Lung microvascular endothelial cell (primary cell): ENCODE measurements at regions not wholly inside any gene's neighbourhood (a gene's known extent, or its start where the extent isn't known, plus 50 kb on each side); places are given as distances from the start of the nearest gene placed in this dataset.
"Not testable (repeated sequence)": the region's sequence is repeated elsewhere in the genome, so short reads cannot be mapped to it uniquely, and the experiment has no call there.

Experiments
- DNase-seq, 2 donors: peaks; one replicate each; pipeline versions ENCODE4 v3.0.0 to v3.0.0-alpha.2; 2010; ENCODE audit warnings: low read depth in 2 of 2

DNA sequence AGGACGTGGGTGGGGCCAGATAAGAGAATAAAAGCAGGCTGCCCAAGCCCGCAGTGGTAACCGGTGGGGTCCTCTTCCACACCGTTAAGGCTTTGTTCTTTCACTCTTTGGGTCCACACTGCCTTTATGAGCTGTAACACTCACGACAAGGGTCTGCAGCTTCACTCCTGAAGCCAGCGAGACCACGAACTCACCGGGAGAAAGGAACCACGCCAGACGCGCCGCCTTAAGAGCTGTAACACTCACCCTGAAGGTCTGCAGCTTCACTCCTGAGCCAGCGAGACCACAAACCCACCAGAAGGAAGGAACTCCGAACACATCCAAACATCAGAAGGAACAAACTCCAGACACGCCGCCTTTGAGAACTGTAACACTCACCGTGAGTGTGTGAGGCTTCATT lies 203.9 kb upstream of the HNRNPA3 start:
- not testable (repeated sequence) for DNase-seq

DNA sequence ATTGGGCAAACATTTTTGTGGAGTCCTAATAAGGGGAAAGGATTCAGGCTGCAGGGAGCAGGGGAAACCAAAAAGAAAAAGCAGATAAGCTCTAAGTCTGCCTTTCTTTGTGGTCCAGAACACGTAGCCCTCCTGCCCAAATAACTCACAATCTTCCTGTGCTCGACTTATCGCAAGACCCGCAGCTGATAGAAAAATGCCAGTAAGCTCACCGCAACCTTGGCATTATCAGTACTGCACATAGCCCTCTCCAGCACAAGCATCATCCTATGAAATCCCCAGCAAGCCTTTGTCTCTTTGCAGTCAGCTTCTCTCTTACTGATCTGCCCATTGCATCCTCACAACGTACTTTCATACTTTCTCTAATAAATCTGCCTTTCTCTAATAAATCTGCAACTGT lies 202.4 kb upstream of the HNRNPA3 start:
- DNase-seq = no peak

DNA sequence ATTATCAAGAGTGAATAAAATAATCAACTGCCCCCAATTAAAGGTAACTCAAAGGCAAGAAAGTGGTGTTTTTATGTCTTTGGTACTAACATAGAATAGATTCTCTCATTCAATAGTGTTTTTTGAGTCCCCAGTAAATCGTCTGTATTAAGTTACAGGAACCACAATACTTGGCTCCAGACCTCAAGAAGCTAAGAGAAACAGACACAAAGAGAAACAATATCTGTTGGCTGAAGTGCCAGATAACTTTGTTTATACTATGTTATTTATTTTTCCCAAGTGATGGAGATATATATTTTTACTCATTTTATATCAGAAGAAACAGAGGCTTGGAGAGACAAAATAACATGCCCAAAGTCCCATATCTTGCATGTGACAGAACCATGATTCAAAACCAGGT lies 201.7 kb upstream of the HNRNPA3 start:
- no peak for DNase-seq

DNA sequence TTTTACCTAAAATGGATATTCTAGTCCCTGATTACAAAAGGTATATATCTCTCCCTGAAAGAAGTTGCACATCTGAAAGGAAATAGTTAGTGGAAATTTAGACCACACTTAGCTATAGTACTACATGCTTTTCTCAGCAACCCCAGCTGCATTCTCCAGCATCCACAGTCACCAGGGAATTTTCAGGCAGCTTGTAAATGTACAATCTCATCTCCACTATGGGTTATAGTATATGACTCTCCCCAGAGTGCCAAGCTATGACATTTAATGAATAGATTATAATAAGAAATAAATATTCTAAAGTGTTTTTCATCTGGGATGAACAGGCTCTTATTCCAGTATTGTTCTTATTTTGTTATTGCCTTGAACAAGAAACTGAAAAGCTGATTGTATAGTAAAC lies 197.6 kb upstream of the HNRNPA3 start:
- DNase-seq = no peak

DNA sequence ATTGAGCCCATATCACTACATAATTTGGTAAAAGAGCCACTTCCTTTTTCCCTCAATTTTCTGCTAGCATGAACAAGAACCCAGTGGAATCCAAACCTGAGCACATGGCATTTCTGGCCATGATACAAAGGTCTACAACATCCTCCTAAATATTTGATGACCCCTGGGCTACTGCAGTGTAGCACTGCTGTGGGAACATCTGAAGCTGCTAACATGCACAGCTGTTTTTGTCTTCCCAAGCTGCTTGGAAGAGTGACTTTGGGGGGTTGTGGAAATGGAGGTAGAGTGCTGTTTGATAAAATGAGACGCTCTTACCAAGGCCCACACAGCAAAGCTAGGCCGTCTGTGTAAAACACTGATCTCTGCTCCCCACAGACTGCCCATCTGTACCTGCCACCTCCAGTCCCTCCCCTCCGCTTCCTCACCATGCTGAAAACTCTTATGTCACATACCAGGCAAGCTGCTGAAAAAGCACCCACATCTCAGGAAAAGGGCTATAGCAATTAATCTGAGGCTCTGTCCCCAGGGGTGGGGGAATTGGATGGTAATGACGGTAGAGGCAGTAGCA lies 197.2 kb upstream of the HNRNPA3 start:
- DNase-seq = no peak

DNA sequence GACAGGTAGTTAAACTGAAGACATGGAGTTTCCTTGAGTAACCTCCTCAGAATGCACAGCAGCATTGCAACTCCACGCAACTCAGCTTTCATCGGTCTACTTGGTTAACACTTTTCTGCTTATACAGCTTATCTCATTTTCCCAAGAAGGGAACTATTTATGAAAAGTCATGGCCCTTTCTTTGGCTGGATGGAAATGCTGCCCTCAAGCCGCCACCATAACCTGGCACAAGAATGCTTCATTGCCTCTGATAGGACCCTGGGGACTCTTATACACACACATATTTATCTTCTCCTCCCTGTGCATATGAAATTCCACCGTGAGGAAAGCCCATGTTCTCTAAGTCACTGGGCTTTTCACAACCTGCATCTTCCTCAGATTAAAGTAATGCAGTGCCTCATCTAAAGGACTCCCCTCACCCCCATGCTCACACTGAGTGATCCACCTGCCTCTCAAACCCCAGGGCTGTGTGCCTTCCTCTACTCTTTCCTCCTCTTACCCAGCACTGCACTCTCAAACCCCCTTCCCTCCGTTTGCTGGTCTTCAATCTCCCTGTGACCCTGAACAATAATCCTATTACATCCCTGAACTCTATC lies 192.0 kb upstream of the HNRNPA3 start:
- no peak for DNase-seq

DNA sequence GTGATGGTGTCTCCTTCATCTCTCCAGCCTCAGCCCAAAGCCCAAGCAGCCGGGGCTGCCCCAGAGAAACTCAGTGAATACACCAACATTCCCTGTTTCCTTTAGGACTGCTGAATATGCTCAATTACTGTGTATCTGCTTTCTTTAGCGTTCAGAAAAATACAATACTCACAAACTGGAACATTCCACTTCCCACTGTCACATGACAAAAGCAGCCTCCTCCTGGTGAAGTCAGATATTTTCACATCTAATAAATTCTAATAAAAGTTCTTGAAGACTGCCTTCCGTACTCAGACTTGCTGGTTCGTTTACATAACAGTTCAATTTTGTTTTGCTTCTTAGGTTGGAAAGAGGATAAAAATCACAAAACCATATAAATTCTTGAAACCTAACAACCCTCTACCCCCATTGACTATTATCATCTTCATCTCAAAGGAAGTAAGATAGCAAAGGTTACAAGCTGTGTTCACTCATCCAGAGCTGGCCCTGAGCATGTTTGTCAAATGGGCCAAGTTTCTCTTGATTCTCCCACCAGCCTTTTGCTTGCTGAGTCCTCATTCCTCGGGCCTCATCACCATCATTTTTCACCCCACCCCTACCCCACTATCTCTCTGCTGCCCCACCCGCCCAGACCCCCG lies 190.8 kb upstream of the HNRNPA3 start:
- DNase-seq = peak in 1 of 2 donors; percentile 68

DNA sequence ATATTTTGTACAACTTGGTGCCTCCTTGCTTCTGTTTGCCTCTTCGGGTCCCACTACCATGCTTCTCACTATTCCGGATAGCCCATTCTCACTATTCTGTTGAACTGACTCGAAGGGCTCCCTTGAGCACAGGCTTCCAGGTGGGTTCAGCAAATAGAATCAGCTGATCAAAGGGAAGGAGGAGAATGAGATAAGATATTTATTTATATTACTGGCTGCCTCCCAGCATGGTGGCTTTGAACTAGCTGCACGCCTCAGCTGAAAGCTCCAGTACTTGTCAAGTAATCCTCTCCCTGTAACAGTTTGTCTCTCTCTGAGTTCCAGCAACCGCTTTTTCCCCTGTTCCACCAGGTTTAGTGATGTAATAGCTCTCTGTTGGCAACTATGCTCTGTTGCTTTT lies 187.8 kb upstream of the HNRNPA3 start:
- no peak for DNase-seq

DNA sequence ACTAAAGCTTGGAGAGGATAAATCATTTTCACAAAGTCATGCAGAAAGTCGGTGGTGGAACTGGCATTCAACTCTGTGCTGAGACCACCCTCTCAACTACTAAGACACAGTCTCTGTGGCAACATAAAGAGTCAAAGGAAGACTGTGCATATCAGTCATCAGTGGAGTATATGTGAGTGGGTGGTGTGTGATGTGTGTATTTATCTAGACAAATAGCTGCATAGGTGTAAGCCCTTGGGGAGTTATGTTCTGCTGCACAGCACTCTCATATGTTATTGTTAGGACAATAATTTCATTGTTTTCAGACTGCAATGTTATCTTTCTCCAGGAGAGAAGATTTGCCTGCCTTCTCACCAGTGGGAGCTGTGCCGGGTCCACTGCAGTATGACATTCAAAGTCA lies 186.3 kb upstream of the HNRNPA3 start:
- DNase-seq = no peak

DNA sequence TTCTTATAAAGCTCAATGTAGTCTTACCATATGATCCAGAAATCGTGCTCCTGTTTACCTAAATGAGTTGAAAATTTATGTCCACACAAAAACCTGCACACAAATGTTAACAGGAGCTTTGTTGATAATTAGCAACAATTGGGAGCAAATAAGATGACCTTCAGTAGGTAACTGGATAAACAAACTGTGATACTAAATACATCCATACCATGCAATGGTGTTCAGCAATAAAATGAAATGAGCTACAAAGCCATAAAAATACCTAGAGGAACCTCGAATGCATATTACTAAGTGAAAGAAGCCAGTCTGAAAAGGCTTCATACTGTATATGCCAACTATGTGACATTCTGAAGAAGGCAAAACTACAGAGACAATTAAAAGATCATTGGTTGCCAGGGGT lies 185.6 kb upstream of the HNRNPA3 start:
- DNase-seq = no peak

DNA sequence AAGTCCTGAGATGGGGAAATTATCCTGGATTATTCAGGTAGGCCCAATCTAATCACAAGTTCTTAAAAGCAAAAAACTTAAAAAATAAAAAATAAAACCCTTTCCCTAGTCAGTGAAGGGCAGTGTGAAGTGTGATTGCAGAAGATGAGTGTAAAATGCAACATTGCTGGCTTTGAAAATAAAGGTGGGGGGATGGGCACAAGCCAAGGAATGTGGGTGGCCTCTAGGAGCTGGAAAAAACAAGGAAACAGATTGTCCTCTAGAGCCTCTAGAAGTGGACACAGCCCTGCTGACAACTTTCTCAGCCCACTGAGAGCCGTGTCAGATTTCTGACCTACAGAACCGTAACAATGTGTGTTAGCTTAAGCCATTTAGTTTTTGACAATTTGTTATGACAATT lies 184.3 kb upstream of the HNRNPA3 start:
- DNase-seq = no peak

DNA sequence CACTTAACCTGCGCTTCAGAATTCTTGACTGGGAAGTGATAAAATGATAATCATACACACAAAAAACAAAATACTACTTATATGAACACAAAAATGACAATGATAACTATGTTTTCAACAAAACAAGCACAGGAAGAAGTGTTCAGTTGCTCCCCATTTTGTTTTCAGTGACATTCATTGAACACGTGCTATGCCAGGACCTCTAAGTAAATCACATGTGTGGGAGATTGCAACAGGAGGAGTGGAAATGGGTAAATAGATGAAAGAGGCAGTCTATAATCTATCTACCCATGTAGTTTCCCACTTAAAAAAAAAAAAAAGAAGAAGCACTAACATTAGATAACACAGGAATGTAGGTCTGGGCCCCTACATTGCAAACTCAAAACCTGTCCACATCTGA lies 183.5 kb upstream of the HNRNPA3 start:
- no peak for DNase-seq

DNA sequence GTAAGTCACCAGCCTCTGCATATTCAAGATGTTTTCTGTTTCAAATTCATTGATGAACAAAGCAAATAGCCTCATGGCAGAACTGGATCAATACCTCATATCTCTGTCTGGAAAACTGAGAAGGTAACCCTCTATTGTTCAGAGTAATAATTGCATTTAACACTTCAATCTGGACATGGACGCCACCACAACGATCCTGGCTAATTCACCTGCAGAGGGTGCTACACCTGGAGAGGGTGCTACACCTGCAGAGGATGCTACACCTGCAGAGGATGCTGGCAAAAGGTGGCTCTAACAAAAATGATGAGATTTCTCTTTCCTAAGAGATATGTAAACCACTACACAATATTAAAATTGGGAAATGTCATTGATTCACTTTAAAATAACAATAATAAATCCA lies 183.1 kb upstream of the HNRNPA3 start:
- no peak for DNase-seq

DNA sequence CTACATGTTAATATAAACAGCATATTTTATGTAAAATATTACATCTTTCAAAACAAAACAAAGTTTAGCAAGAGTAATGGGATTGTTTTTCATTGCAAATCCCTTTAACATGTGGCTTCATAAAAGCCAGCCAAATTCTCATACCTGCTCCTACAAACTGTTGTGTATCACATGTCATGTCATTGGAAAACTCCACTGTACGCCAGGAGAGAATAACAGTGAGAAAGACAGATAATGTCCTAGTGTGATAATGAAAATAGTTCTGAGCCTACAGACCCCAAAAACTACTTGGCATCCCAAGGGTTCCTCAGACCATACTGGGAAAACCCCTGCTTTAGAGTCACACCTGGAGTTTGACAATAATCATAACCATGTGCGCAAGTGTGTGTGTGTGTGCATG lies 182.7 kb upstream of the HNRNPA3 start:
- no peak for DNase-seq

DNA sequence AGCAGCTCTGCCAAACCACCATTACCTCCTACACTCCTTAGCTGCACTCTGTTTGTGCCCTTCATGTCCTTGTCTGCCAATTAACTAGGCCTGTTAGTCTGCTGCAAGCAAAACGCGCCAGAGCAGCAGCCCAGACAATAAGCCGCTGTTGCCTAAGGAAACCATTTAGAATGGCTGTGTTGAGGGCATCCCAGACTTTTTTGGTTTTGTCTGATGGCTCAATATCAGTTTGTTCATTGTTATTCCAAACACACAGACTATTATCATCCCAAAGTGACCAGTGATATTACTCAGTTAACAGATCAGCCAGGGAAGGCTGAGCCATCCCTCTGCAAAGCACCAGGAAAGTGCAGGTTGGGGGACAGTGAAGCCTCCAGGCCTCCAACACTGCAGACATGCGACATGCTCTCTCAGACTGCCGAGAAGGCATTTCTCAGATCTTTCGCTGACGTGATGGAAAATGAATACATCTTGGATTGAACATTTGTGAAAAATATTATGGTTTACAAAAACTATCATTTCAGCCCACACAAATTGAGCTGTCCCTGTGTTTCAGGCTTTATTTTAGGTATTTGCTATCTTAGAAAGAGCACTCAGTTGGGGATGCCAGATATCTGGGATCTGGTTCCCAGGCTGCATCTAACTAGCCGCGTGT lies 182.0 kb upstream of the HNRNPA3 start:
- DNase-seq = no peak

DNA sequence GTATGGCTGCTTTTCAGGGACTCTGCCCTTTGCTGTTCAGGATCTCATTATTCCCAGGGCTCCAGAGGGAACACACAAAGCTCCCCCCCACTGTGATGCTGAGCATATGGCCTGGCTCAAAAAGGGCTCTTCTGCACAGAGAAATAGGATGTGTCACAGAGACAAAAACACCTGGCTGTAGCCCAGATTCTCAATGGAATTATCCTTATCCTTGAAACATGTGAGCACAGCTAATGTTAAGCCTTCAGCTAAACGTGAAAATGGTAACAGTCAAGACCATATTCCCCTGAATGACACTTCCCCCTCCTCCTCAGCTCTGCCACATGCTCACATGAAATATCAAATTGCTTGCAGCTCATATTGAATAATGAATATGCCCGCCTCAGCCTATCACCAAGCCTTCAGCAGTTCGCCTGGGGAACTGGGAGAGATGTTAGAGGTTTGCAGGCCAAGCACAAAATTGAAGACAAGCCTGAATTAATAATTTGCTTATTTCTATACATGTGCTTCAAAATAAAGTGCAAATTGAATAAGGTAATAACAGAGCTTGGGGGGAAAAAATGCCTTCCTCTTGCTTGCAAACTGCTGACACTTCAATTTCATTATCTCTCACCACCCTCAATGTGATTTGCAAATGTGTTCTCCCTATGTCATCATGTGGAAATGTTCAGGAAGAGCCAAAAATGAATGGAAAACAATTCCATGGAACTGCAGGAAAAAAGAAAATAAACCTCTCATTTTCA lies 181.0 kb upstream of the HNRNPA3 start:
- DNase-seq = peak in 1 of 2 donors; percentile 52

DNA sequence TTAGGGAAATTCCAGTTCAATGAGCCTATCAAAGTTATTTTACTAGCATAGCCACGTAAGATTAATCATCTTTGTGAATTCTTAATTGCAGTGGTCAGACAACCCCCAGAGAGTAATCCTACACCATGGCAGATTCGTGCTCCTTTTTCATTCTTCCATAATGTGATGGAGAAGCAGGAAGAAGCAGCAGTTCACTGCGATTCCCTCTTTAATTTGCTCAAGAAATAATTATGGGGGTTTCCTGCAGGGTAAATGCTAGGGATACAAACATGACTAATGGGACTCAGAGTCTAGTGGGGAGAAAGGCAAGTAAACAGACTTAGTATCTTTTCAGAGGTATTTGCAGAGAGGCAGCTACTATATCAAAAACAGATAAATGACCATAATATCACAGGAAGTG lies 175.8 kb upstream of the HNRNPA3 start:
- DNase-seq = no peak

DNA sequence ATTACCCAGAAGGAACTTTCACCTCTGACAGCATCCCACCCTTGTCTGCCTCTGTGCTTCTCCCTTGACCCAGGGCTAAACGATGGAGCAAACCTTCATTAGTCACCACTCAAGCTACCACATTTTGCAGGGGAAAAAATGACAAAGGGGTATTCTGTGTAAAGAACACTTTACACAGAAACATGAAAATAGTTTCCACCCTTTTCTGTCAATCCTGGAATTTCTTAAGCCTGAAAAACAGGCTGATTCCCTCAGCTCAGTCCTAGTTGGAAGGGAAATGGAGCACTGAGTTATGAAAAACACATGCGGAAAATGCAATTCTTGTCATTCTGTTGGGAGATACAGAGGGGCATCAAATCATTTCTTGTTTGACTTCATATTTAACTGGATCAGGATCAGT lies 175.0 kb upstream of the HNRNPA3 start:
- no peak for DNase-seq

DNA sequence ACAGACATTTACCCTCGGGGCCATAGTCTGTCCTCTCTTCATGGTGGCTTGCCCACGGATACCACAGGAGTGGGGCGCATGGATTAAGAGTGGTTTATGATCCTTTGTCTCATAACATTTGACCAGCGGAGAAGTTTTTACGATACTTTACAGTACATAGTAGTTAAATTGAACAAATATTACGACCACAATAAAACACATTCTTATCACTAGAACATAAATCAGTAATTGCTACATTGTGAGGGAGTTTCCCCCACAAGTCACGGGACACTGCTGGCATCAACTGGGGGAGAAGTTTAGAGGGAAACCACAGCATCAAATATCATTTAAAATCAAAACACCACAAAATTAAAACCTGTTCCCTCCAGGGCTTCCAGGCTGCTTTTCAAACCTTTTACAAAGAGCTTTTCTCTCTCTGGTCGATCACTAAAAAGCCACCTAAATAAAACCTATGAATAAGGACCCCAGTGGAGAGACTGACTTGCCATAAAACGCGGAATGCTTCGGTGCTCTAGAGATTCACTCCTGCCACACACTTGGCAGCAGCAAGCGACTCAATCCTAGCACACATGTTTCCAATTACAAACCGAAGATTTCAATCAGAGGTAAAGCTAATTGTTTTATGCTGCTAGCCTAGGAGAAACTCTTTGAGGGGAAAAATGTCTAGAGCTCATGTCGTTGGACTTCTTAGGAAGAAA lies 173.7 kb upstream of the HNRNPA3 start:
- no peak for DNase-seq

DNA sequence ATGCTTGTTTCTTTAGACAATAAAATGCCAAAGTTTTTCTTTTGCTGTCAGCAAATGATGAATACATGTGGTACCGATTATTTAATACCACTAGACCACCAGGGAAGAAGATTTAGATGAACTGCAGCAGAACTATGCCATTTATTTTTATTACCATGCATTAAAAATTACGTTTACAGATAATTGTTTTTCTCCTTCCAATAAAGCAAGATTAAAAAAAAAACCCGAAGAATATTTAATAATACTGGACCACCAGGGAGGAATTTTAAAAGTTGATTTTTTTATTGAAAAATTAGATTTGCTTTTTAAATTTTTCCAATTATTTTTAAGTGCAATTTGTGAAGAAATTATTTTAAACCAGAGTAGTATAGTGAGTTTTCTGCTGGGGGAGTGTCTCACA lies 170.3 kb upstream of the HNRNPA3 start:
- DNase-seq = no peak

DNA sequence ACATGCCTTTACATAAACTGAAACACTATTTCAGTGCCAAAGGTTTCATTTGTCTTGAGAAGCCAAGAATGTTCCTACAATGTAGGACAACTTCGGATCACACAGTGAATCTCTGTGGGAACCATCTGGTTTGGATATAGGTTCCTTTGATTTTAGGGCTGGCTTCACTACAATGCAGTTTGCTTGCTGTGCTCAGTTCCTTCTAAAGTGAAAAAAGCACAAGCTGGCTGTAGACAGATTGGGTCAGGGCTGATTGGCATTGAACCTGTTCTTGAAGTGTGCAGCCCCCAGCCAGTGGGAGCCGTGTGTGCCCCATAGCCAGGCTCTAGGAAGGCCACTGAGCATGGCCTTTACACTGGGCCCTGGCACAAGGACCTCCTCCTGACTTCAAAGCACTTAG lies 167.9 kb upstream of the HNRNPA3 start:
- no peak for DNase-seq

DNA sequence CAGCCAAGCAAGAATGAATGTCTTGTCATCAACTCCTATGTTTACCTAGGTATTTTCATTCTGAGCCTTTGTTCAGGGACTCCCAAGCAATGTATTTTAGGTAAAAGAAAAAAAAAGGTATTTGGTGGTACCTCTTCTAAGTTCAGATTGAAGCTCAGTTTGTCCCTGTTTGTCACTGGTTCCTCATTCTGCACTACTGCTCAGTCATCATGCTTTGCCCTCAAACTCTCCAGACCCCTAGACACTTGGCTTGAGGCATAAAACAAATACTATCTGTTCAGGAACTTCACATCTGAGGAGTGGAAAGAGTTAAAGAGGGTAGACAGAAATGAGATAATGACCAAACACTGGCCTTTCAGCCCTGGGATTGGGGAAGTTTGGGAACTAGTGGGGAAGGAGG lies 163.6 kb upstream of the HNRNPA3 start:
- no peak for DNase-seq
